HG03460 (cell line): ENCODE measurements at regions not wholly inside any gene's neighbourhood (a gene's known extent, or its start where the extent isn't known, plus 50 kb on each side); places are given as distances from the start of the nearest gene placed in this dataset.
"Not testable (repeated sequence)": the region's sequence is repeated elsewhere in the genome, so short reads cannot be mapped to it uniquely, and the experiment has no call there.

Experiments used
- ATAC-seq: cut with Tn5 transposase; IDR thresholded peaks from one replicate; pipeline ENCODE4 v1.9.1; 2021; ENCODE audit not compliant: unreplicated experiment

- ATAC-seq, result no peak
Measured at GRCh38 chr9:84501587-84501986, 161.0 kb upstream of the SLC28A3 start.

- no peak for ATAC-seq
Measured at GRCh38 chr9:84502066-84502465, 161.5 kb upstream of the SLC28A3 start.

- ATAC-seq, result no peak
Measured at GRCh38 chr9:84504360-84504759, 163.8 kb upstream of the SLC28A3 start.

- no peak for ATAC-seq
Measured at GRCh38 chr9:84511651-84512050, 157.9 kb upstream of the NTRK2 start.

- no peak for ATAC-seq
Measured at GRCh38 chr9:84512493-84512892, 157.0 kb upstream of the NTRK2 start.

- no peak for ATAC-seq
Measured at GRCh38 chr9:84513473-84513872, 156.1 kb upstream of the NTRK2 start.

GRCh38 chr9:84513979-84514378 lies 155.6 kb upstream of the NTRK2 start:
- no peak for ATAC-seq

- ATAC-seq, result no peak
Measured at GRCh38 chr9:84514421-84514820, 155.1 kb upstream of the NTRK2 start.

GRCh38 chr9:84517026-84517425 lies 152.5 kb upstream of the NTRK2 start:
- ATAC-seq, result no peak

GRCh38 chr9:84519413-84519812 lies 150.1 kb upstream of the NTRK2 start:
- no peak for ATAC-seq

- no peak for ATAC-seq
Measured at GRCh38 chr9:84521208-84521607, 148.3 kb upstream of the NTRK2 start.

- not testable (repeated sequence) for ATAC-seq
Measured at GRCh38 chr9:84526211-84526610, 143.3 kb upstream of the NTRK2 start.

- ATAC-seq, result not testable (repeated sequence)
Measured at GRCh38 chr9:84527060-84527720, 142.3 kb upstream of the NTRK2 start.

GRCh38 chr9:84535973-84536372 lies 133.6 kb upstream of the NTRK2 start:
- ATAC-seq, result not testable (repeated sequence)

- no peak for ATAC-seq
Measured at GRCh38 chr9:84538879-84539278, 130.7 kb upstream of the NTRK2 start.

GRCh38 chr9:84542554-84542953 lies 127.0 kb upstream of the NTRK2 start:
- ATAC-seq, result no peak

GRCh38 chr9:84554069-84554664 lies 115.4 kb upstream of the NTRK2 start:
- no peak for ATAC-seq

GRCh38 chr9:84556556-84556955 lies 113.0 kb upstream of the NTRK2 start:
- ATAC-seq, result no peak

- no peak for ATAC-seq
Measured at GRCh38 chr9:84557751-84558150, 111.8 kb upstream of the NTRK2 start.

GRCh38 chr9:84563691-84564090 lies 105.8 kb upstream of the NTRK2 start:
- ATAC-seq, result no peak

GRCh38 chr9:84567805-84568204 lies 101.7 kb upstream of the NTRK2 start:
- no peak for ATAC-seq

- ATAC-seq, result no peak
Measured at GRCh38 chr9:84570482-84571154, 98.9 kb upstream of the NTRK2 start.
